DMS114 treated with DMSO at 0.1 percent for 48 hours (cell line): ENCODE measurements at regions not wholly inside any gene's neighbourhood (a gene's known extent, or its start where the extent isn't known, plus 50 kb on each side); places are given as distances from the start of the nearest gene placed in this dataset.
"Not testable (repeated sequence)": the region's sequence is repeated elsewhere in the genome, so short reads cannot be mapped to it uniquely, and the experiment has no call there.

Source experiments
- DNase-seq: peaks from one replicate; lab custom pipeline; 2025; ENCODE audit not compliant: unreplicated experiment; lab: John Stamatoyannopoulos, UW

- no peak for DNase-seq
Observed at GRCh38 chr13:81480634-81481033, 1139.7 kb upstream of the SPRY2 start.

GRCh38 chr13:81473366-81473899, 1132.5 kb upstream of the SPRY2 start:
- no peak for DNase-seq

- no peak for DNase-seq
Observed at GRCh38 chr13:81458170-81458569, 1117.2 kb upstream of the SPRY2 start.

GRCh38 chr13:81446441-81446840, 1105.5 kb upstream of the SPRY2 start:
- DNase-seq: no peak

- DNase-seq: no peak
Observed at GRCh38 chr13:81442904-81443303, 1102.0 kb upstream of the SPRY2 start.

GRCh38 chr13:81425286-81425685, 1084.4 kb upstream of the SPRY2 start:
- no peak for DNase-seq

GRCh38 chr13:81409284-81409683, 1068.4 kb upstream of the SPRY2 start:
- DNase-seq: no peak

- no peak for DNase-seq
Observed at GRCh38 chr13:81408647-81409046, 1067.7 kb upstream of the SPRY2 start.

- no peak for DNase-seq
Observed at GRCh38 chr13:81406639-81407292, 1065.8 kb upstream of the SPRY2 start.

GRCh38 chr13:81406022-81406421, 1065.1 kb upstream of the SPRY2 start:
- DNase-seq: no peak

GRCh38 chr13:81396192-81396591, 1055.3 kb upstream of the SPRY2 start:
- DNase-seq: no peak

GRCh38 chr13:81395368-81395767, 1054.4 kb upstream of the SPRY2 start:
- no peak for DNase-seq

- DNase-seq: no peak
Observed at GRCh38 chr13:81394640-81395039, 1053.7 kb upstream of the SPRY2 start.

GRCh38 chr13:81393721-81394120, 1052.8 kb upstream of the SPRY2 start:
- no peak for DNase-seq

GRCh38 chr13:81393110-81393509, 1052.2 kb upstream of the SPRY2 start:
- no peak for DNase-seq

- no peak for DNase-seq
Observed at GRCh38 chr13:81388400-81388799, 1047.5 kb upstream of the SPRY2 start.

- no peak for DNase-seq
Observed at GRCh38 chr13:81383444-81383843, 1042.5 kb upstream of the SPRY2 start.

GRCh38 chr13:81382246-81382645, 1041.3 kb upstream of the SPRY2 start:
- DNase-seq: no peak

GRCh38 chr13:81381560-81381959, 1040.6 kb upstream of the SPRY2 start:
- DNase-seq: no peak

- no peak for DNase-seq
Observed at GRCh38 chr13:81379183-81379582, 1038.3 kb upstream of the SPRY2 start.

- DNase-seq: no peak
Observed at GRCh38 chr13:81377921-81378320, 1037.0 kb upstream of the SPRY2 start.

GRCh38 chr13:81375709-81376108, 1034.8 kb upstream of the SPRY2 start:
- DNase-seq: no peak

- not testable (repeated sequence) for DNase-seq
Observed at GRCh38 chr13:81362711-81363110, 1021.8 kb upstream of the SPRY2 start.
